Stimulated activated naive CD8-positive, alpha-beta T cell treated with anti-CD3 and anti-CD28 coated beads, Interleukin-15, amount 100 ng/mL, for 72 hours (primary cell): ENCODE measurements at regions not wholly inside any gene's neighbourhood (a gene's known extent, or its start where the extent isn't known, plus 50 kb on each side); places are given as distances from the start of the nearest gene placed in this dataset.
"Not testable (repeated sequence)": the region's sequence is repeated elsewhere in the genome, so short reads cannot be mapped to it uniquely, and the experiment has no call there.

Experiments
- ATAC-seq: fragments of 150-1000 bp; cut with Tn5 transposase; 2 replicates; pipeline ENCODE4 v1.10.0; 2021; ENCODE audit warnings: mild to moderate bottlenecking, moderate library complexity
- DNase-seq, 2 donors: peaks; one replicate each; pipeline ENCODE4 v3.0.0; 2021 to 2022
- H3K27ac Mint-ChIP-seq, 2 donors: one replicate each; pipeline ENCODE4 v1.8.0; 2022; ENCODE audit warnings: mild to moderate bottlenecking in 2 of 2, mixed read lengths in 2 of 2, moderate library complexity in 2 of 2
- H3K27me3 Mint-ChIP-seq: one replicate; pipeline ENCODE4 v1.8.0; 2022; ENCODE audit warnings: mixed read lengths
- H3K4me1 Mint-ChIP-seq: one replicate; pipeline ENCODE4 v1.8.0; 2022; ENCODE audit warnings: mild to moderate bottlenecking, mixed read lengths
- H3K4me3 Mint-ChIP-seq, 2 donors: one replicate each; pipeline ENCODE4 v1.8.0; 2022; ENCODE audit warnings: mild to moderate bottlenecking in 2 of 2, mixed read lengths in 2 of 2, moderate library complexity in 1 of 2
- H3K9me3 Mint-ChIP-seq, 2 donors: one replicate each; pipeline ENCODE4 v1.8.0; 2022; ENCODE audit warnings: mixed read lengths in 2 of 2

DNA sequence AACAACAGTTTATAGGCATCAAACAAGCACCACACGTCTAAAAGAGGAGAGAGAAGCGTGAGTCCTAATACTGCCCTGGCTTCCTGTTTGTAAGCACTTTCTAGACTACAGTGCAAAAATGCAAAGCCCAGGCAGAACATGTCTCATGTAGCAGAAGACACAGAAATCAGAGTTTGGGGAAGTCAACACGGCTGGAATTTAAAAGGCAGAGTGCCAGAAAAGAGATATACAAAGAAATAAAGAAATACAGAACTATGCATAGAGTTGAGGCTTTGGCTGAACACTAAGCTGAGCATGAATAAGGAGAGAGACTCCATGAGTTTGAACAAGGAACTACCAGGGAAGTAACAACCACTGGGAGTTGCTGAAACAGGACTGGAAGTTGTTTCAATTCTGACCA, 566.6 kb upstream of the NR5A2 start:
- H3K9me3 Mint-ChIP-seq = peaks cover 5 to 11% of the 10 kb centered on the region in 2 donors
- H3K4me1 Mint-ChIP-seq = no peaks in the 10 kb centered on the region
- DNase-seq = no peak
- H3K27me3 Mint-ChIP-seq = peaks cover 5% of the 10 kb centered on the region
- H3K27ac Mint-ChIP-seq = no peak overlapping the region
- ATAC-seq = no peak
- H3K4me3 Mint-ChIP-seq = no peak overlapping the region

DNA sequence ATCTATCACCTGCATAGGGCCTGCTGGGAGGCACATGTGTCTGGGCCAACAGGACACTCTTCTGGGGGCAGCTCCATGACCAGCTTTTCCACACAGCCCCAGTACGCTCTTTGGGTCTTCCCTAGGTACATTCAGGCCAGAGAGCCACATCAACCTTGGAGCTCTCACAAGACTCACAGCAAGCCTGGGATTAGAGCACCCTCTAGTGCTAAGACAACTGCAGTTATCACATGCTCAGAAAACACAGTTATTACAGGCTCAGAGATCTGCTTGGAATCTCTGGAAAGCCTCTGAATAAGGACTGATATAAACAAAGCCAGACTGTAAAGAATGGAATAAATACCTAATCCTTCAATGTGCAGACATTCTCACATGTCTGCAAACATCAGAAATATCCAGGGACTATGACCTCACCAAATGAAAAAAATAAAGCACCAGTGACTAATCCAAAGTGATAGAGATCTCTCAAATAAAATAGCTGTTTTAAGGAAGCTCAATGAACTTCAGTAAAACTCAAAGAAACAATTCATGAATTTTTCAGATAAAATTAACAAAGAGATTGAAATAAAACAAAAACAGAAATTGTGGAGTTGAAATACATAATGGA, 563.9 kb upstream of the NR5A2 start:
- ATAC-seq (peak; percentile 74), DNase-seq (peak in 1 of 2 donors; percentile 13)
- H3K4me3 Mint-ChIP-seq = no peak overlapping the region
- peaks cover 5 to 11% of the 10 kb centered on the region in 2 donors for H3K9me3 Mint-ChIP-seq
- H3K27me3 Mint-ChIP-seq = peaks cover 2% of the 10 kb centered on the region
- H3K4me1 Mint-ChIP-seq = no peaks in the 10 kb centered on the region
- no peak overlapping the region for H3K27ac Mint-ChIP-seq

- Mint-ChIP-seq H3K4me1 (no peaks in the 10 kb centered on the region), H3K27ac (no peak overlapping the region), H3K9me3 (peaks cover 5 to 11% of the 10 kb centered on the region in 2 donors), H3K27me3 (no peaks in the 10 kb centered on the region), H3K4me3 (no peak overlapping the region)
- no peak for ATAC-seq
- DNase-seq = no peak
These were observed 560.5 kb upstream of the NR5A2 start for GRCh38 chr1:199466961-199467360.

GRCh38 chr1:199472018-199472417, 555.5 kb upstream of the NR5A2 start:
- H3K4me3 Mint-ChIP-seq = no peak overlapping the region
- DNase-seq (no peak), ATAC-seq (no peak)
- H3K27ac Mint-ChIP-seq = no peak overlapping the region
- no peaks in the 10 kb centered on the region for H3K9me3 Mint-ChIP-seq
- H3K4me1 Mint-ChIP-seq = no peaks in the 10 kb centered on the region
- H3K27me3 Mint-ChIP-seq = no peaks in the 10 kb centered on the region

GRCh38 chr1:199472978-199473377, 554.5 kb upstream of the NR5A2 start:
- Mint-ChIP-seq H3K27ac (no peak overlapping the region), H3K4me1 (no peaks in the 10 kb centered on the region), H3K27me3 (no peaks in the 10 kb centered on the region), H3K9me3 (no peaks in the 10 kb centered on the region), H3K4me3 (no peak overlapping the region)
- no peak for ATAC-seq
- DNase-seq = no peak

- no peak overlapping the region for H3K4me3 Mint-ChIP-seq
- no peaks in the 10 kb centered on the region for H3K27me3 Mint-ChIP-seq
- H3K9me3 Mint-ChIP-seq = no peaks in the 10 kb centered on the region
- no peak overlapping the region for H3K27ac Mint-ChIP-seq
- ATAC-seq (no peak), DNase-seq (no peak)
- H3K4me1 Mint-ChIP-seq = no peaks in the 10 kb centered on the region
These were observed 552.8 kb upstream of the NR5A2 start for GRCh38 chr1:199474738-199475137.

DNA sequence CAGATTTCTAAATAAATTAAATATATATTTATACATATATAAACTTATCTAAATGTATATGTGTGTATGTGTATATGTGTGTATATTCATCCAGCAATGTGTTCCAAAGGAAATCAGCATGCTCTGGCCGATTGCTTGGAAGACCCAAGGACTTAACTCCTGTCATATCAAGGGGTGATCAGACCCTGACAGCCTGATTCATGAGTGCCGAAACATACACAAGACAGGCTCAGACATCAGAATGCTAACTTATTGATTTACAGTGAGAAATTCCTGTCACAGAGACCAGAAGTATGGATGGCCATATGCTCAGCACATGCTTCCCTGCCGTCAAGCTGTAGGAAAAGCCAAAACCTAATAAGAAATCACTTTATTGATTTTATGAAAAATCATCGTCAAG, 545.1 kb upstream of the NR5A2 start:
- DNase-seq = no peak
- Mint-ChIP-seq H3K27ac (no peak overlapping the region), H3K4me3 (no peak overlapping the region), H3K9me3 (no peaks in the 10 kb centered on the region), H3K4me1 (no peaks in the 10 kb centered on the region), H3K27me3 (no peaks in the 10 kb centered on the region)
- ATAC-seq = no peak

- no peaks in the 10 kb centered on the region for H3K27me3 Mint-ChIP-seq
- peaks cover 5 to 9% of the 10 kb centered on the region in 2 donors for H3K9me3 Mint-ChIP-seq
- H3K27ac Mint-ChIP-seq = no peak overlapping the region
- no peak overlapping the region for H3K4me3 Mint-ChIP-seq
- DNase-seq (no peak), ATAC-seq (no peak)
- H3K4me1 Mint-ChIP-seq = no peaks in the 10 kb centered on the region
These were observed 537.9 kb upstream of the NR5A2 start for GRCh38 chr1:199489594-199489993.

- H3K9me3 Mint-ChIP-seq = peaks cover 10 to 18% of the 10 kb centered on the region in 2 donors
- H3K27ac Mint-ChIP-seq = no peak overlapping the region
- DNase-seq = no peak
- H3K4me1 Mint-ChIP-seq = no peaks in the 10 kb centered on the region
- no peak overlapping the region for H3K4me3 Mint-ChIP-seq
- no peak for ATAC-seq
- no peaks in the 10 kb centered on the region for H3K27me3 Mint-ChIP-seq
These were observed 536.6 kb upstream of the NR5A2 start for GRCh38 chr1:199490769-199491527.

- H3K4me3 Mint-ChIP-seq = no peak overlapping the region
These were observed 532.1 kb upstream of the NR5A2 start for GRCh38 chr1:199495432-199495831.

GRCh38 chr1:199498802-199499201, 528.7 kb upstream of the NR5A2 start:
- not testable (repeated sequence) for H3K27ac Mint-ChIP-seq, H3K4me3 Mint-ChIP-seq, DNase-seq, H3K27me3 Mint-ChIP-seq, H3K4me1 Mint-ChIP-seq, ATAC-seq
- H3K9me3 Mint-ChIP-seq = peaks cover 12 to 22% of the 10 kb centered on the region in 2 donors

More at GRCh38 chr1:199495432-199495831, 532.1 kb upstream of the NR5A2 start:
- Mint-ChIP-seq H3K4me1 (no peaks in the 10 kb centered on the region), H3K9me3 (peaks cover 15 to 28% of the 10 kb centered on the region in 2 donors), H3K27ac (no peak overlapping the region), H3K27me3 (no peaks in the 10 kb centered on the region)
- DNase-seq = no peak
- ATAC-seq = no peak

GRCh38 chr1:199508072-199508471, 519.4 kb upstream of the NR5A2 start:
- Mint-ChIP-seq H3K27ac (no peak overlapping the region), H3K4me3 (no peak overlapping the region), H3K27me3 (no peaks in the 10 kb centered on the region), H3K4me1 (no peaks in the 10 kb centered on the region), H3K9me3 (no peaks in the 10 kb centered on the region)
- no peak for ATAC-seq
- DNase-seq = no peak

GRCh38 chr1:199508653-199509052, 518.9 kb upstream of the NR5A2 start:
- peak overlapping the region in 1 of 2 donors; percentile 41 for H3K27ac Mint-ChIP-seq
- H3K9me3 Mint-ChIP-seq = no peaks in the 10 kb centered on the region
- no peak overlapping the region for H3K4me3 Mint-ChIP-seq
- ATAC-seq (no peak), DNase-seq (no peak)
- H3K4me1 Mint-ChIP-seq = no peaks in the 10 kb centered on the region
- H3K27me3 Mint-ChIP-seq = no peaks in the 10 kb centered on the region

- no peaks in the 10 kb centered on the region for H3K4me1 Mint-ChIP-seq
- H3K27ac Mint-ChIP-seq = no peak overlapping the region
- H3K4me3 Mint-ChIP-seq = no peak overlapping the region
- no peaks in the 10 kb centered on the region for H3K27me3 Mint-ChIP-seq
- DNase-seq (no peak), ATAC-seq (no peak)
- H3K9me3 Mint-ChIP-seq = no peaks in the 10 kb centered on the region
These were observed 518.1 kb upstream of the NR5A2 start for GRCh38 chr1:199509456-199509855.

GRCh38 chr1:199510314-199510713, 517.2 kb upstream of the NR5A2 start:
- Mint-ChIP-seq H3K27me3 (no peaks in the 10 kb centered on the region), H3K4me3 (no peak overlapping the region), H3K27ac (no peak overlapping the region), H3K4me1 (no peaks in the 10 kb centered on the region), H3K9me3 (no peaks in the 10 kb centered on the region)
- ATAC-seq (no peak), DNase-seq (no peak)

- H3K4me1 Mint-ChIP-seq = no peaks in the 10 kb centered on the region
- ATAC-seq (no peak), DNase-seq (no peak)
- H3K4me3 Mint-ChIP-seq = no peak overlapping the region
- H3K9me3 Mint-ChIP-seq = no peaks in the 10 kb centered on the region
- no peaks in the 10 kb centered on the region for H3K27me3 Mint-ChIP-seq
- H3K27ac Mint-ChIP-seq = no peak overlapping the region
These were observed 515.3 kb upstream of the NR5A2 start for GRCh38 chr1:199512037-199512710.
